ENCODE measurements at regions not wholly inside any gene's neighbourhood (a gene's known extent, or its start where the extent isn't known, plus 50 kb on each side); places are given as distances from the start of the nearest gene placed in this dataset.

- TF ChIP-seq CTCF (IDR thresholded peaks at IDR 0.05): no peak
- Histone ChIP-seq H3K27ac (no peak overlapping the region), H3K4me3 (no peak overlapping the region)
- no peak for DNase-seq (ENCODE audit: low spot score)
Observed at GRCh38 chr6:77073410-77073760, 389.9 kb downstream of the HTR1B start.

GRCh38 chr6:77072694-77073409 lies 390.4 kb downstream of the HTR1B start:
- no peak overlapping the region for H3K4me3 ChIP-seq
- H3K27ac ChIP-seq: no peak overlapping the region
- no peak for TF ChIP-seq CTCF (IDR thresholded peaks at IDR 0.05)
- no peak for DNase-seq (ENCODE audit: low spot score)

- Histone ChIP-seq H3K27ac (no peak overlapping the region), H3K4me3 (no peak overlapping the region)
- TF ChIP-seq CTCF (IDR thresholded peaks at IDR 0.05): no peak
- DNase-seq (ENCODE audit: low spot score): no peak
Observed at GRCh38 chr6:77063494-77063893, 399.8 kb downstream of the HTR1B start.

GRCh38 chr6:77055711-77056110 lies 407.6 kb downstream of the HTR1B start:
- no peak for DNase-seq (ENCODE audit: low spot score)
- Histone ChIP-seq H3K27ac (no peak overlapping the region), H3K4me3 (no peak overlapping the region)
- TF ChIP-seq CTCF (IDR thresholded peaks at IDR 0.05): no peak

- Histone ChIP-seq H3K27ac (no peak overlapping the region), H3K4me3 (no peak overlapping the region)
- no peak for DNase-seq (ENCODE audit: low spot score)
- TF ChIP-seq CTCF (IDR thresholded peaks at IDR 0.05): no peak
Observed at GRCh38 chr6:77040568-77041195, 422.6 kb downstream of the HTR1B start.

- Histone ChIP-seq H3K4me3 (no peak overlapping the region), H3K27ac (no peak overlapping the region)
- no peak for TF ChIP-seq CTCF (IDR thresholded peaks at IDR 0.05)
- no peak for DNase-seq (ENCODE audit: low spot score)
Observed at GRCh38 chr6:77038807-77039206, 424.5 kb downstream of the HTR1B start.

GRCh38 chr6:77037439-77037838 lies 425.9 kb downstream of the HTR1B start:
- Histone ChIP-seq H3K27ac (no peak overlapping the region), H3K4me3 (no peak overlapping the region)
- TF ChIP-seq CTCF (IDR thresholded peaks at IDR 0.05): no peak
- no peak for DNase-seq (ENCODE audit: low spot score)
